GM12892 (cell line): ENCODE measurements at regions not wholly inside any gene's neighbourhood (a gene's known extent, or its start where the extent isn't known, plus 50 kb on each side); places are given as distances from the start of the nearest gene placed in this dataset.

Experiments
- DNase-seq: peaks from one replicate; pipeline ENCODE4 v3.0.0; 2011; ENCODE audit not compliant: insufficient read length
- FAIRE-seq: peaks from 2 replicates; lab custom pipeline; 2011; peaks lifted over from hg19 to GRCh38; lab: Jason Lieb, UNC
- POLR2A ChIP-seq: IDR thresholded peaks from 2 replicates; pipeline ENCODE4 v1.6.1; 2011; ENCODE audit warnings: low read depth, low read length, control low read depth
- POLR2AphosphoS5 ChIP-seq: IDR thresholded peaks from 2 replicates; pipeline ENCODE4 v1.6.1; 2011; ENCODE audit warnings: low read depth, low read length, control low read depth
- TAF1 ChIP-seq: IDR thresholded peaks from 2 replicates; pipeline ENCODE4 v1.6.1; 2011; ENCODE audit warnings: low read depth, mild to moderate bottlenecking, control low read depth, low read length, borderline replicate concordance

DNA sequence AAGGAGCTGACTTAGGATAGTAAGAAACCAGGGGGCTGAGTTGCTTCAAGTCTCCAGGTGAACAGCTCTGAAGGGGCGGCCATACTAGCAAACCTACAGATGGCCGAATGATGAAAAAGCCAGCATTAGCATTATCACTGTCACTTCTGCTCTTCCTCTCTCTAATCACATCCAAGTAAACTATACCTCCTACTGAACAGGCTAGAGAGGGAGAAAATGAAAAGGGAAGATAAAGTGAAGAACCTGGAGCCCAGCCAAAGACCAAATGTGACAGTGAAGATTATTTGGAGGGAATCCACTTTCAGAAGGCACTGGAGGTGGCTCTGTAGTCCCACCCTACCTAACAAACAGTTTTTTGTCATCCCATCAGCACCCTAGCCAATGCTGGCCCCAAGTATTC is 50.4 kb upstream of the PRPS1 start:
- FAIRE-seq (no peak), DNase-seq (no peak)
- no peak for TF ChIP-seq POLR2A
- TF ChIP-seq POLR2AphosphoS5, result no peak
- no peak for TF ChIP-seq TAF1
